K562 (cell line): ENCODE measurements at regions not wholly inside any gene's neighbourhood (a gene's known extent, or its start where the extent isn't known, plus 50 kb on each side); places are given as distances from the start of the nearest gene placed in this dataset.
A peak's percentile ranks its signal among the peaks of the same experiment; 100 is the strongest.

ENCODE experiments used
- CREB1 ChIP-seq, 2 experiments: sonication (generic) in 1 of 2; formaldehyde crosslinking in 1 of 2; IDR thresholded peaks; 2 replicates each; pipeline versions ENCODE4 v1.6.1 to v1.8.0; 2012 to 2022; ENCODE audit warnings: inconsistent platforms in 1 of 2, mild to moderate bottlenecking in 1 of 2, missing genetic modification reagents in 1 of 2, moderate library complexity in 1 of 2
- E2F6 ChIP-seq, 2 experiments: IDR thresholded peaks; 2 replicates each; pipeline ENCODE4 v1.6.1; 2011; ENCODE audit warnings: borderline replicate concordance in 1 of 2, control low read depth in 1 of 2, low read depth in 1 of 2, low read length in 1 of 2, mild to moderate bottlenecking in 1 of 2, mixed read lengths in 1 of 2, moderate library complexity in 1 of 2; ENCODE audit not compliant: insufficient read depth in 1 of 2, insufficient read length in 1 of 2, poor library complexity in 1 of 2, severe bottlenecking in 1 of 2; ENCODE audit errors: extremely low read depth in 1 of 2
- ELF1 ChIP-seq: fragments of 200-800 bp; sonication (Bioruptor generic); IDR thresholded peaks from 2 replicates; pipeline ENCODE4 v1.6.1; 2016; ENCODE audit warnings: missing genetic modification characterization, missing compliant biosample characterization
- FOXA1 ChIP-seq: fragments of 450-650 bp; IDR thresholded peaks from 2 replicates; pipeline ENCODE4 v1.6.1; 2016; ENCODE audit warnings: mild to moderate bottlenecking, borderline replicate concordance
- GABPA ChIP-seq: fragments of 200-800 bp; sonication (Bioruptor generic); conservative IDR thresholded peaks from 2 replicates; pipeline ENCODE4 v1.6.1; 2016; ENCODE audit warnings: low read depth, missing genetic modification characterization, missing compliant biosample characterization
- KLF13 ChIP-seq: fragments of 450-650 bp; IDR thresholded peaks from 2 replicates; pipeline ENCODE4 v1.6.1; 2016; ENCODE audit warnings: missing genetic modification characterization, low read depth, mild to moderate bottlenecking, missing compliant biosample characterization, moderate library complexity, borderline replicate concordance
- NR1H2 ChIP-seq: sonication (generic); formaldehyde crosslinking; IDR thresholded peaks from 2 replicates; pipeline ENCODE4 v1.4.0; 2020; ENCODE audit warnings: mild to moderate bottlenecking, missing genetic modification reagents
- TEAD4 ChIP-seq, 2 experiments: sonication (generic) in 1 of 2; formaldehyde crosslinking in 1 of 2; IDR thresholded peaks; 2 replicates each; pipeline versions ENCODE4 v1.6.1 to v1.8.0; 2012 to 2022; ENCODE audit warnings: borderline replicate concordance in 1 of 2, inconsistent platforms in 1 of 2, low read length in 1 of 2, mild to moderate bottlenecking in 1 of 2, missing genetic modification reagents in 1 of 2
- ZKSCAN8 ChIP-seq: fragments of 200-800 bp; sonication (Bioruptor generic); IDR thresholded peaks from 2 replicates; pipeline ENCODE4 v1.6.1; 2016; ENCODE audit warnings: missing genetic modification characterization, missing compliant biosample characterization

GRCh38 chr4:177251237-177251636, 58.4 kb upstream of the NEIL3 start:
- TF ChIP-seq TEAD4 (IDR thresholded peaks at IDR 0.05; ENCODE audit: low read length) (no peak), TEAD4 (CRISPR knock-in tag; IDR thresholded peaks at IDR 0.05; ENCODE audit: borderline replicate concordance) (no peak), KLF13 (tag) (no peak), GABPA (no peak), NR1H2 (CRISPR knock-in tag) (no peak), CREB1 (IDR thresholded peaks at IDR 0.05) (no peak), CREB1 (CRISPR knock-in tag; IDR thresholded peaks at IDR 0.05) (no peak), E2F6 (IDR thresholded peaks at IDR 0.05; ENCODE audit: borderline replicate concordance in 1 of 2, extremely low read depth in 1 of 2, insufficient read depth in 1 of 2, insufficient read length in 1 of 2, low read depth in 1 of 2, low read length in 1 of 2, poor library complexity in 1 of 2, severe bottlenecking in 1 of 2) (peak in 1 of 2 experiments; percentile 49), ZKSCAN8 (CRISPR knock-in tag) (no peak), ELF1 (tag) (no peak), FOXA1 (no peak)
